Lung (tissue), 11 donors: ENCODE measurements at regions not wholly inside any gene's neighbourhood (a gene's known extent, or its start where the extent isn't known, plus 50 kb on each side); places are given as distances from the start of the nearest gene placed in this dataset.
"Not testable (repeated sequence)": the region's sequence is repeated elsewhere in the genome, so short reads cannot be mapped to it uniquely, and the experiment has no call there.

ENCODE experiments used
- ATAC-seq: fragments of 200-7000 bp; cut with Tn5 transposase; one replicate; pipeline ENCODE4 v1.9.1; 2020; ENCODE audit warnings: moderate number of reproducible peaks; ENCODE audit not compliant: insufficient read depth, low FRiP score
- DNase-seq, 3 donors: peaks; one replicate each; pipeline ENCODE4 v3.0.0-alpha.2; 2013 to 2017
- H3K27ac ChIP-seq, 2 donors: one replicate each; pipeline ENCODE4 v1.5.1; 2013; ENCODE audit warnings: mild to moderate bottlenecking in 2 of 2, moderate library complexity in 2 of 2, control low read depth in 1 of 2, inconsistent platforms in 1 of 2, low read depth in 1 of 2, low read length in 1 of 2
- H3K27me3 ChIP-seq, 3 donors: one replicate each; pipeline ENCODE4 v1.5.1; 2013; ENCODE audit warnings: low read length in 2 of 3; ENCODE audit not compliant: control insufficient read depth in 3 of 3, insufficient read depth in 3 of 3
- H3K36me3 ChIP-seq, 4 donors: one replicate each; pipeline ENCODE4 v1.5.1; 2013; ENCODE audit warnings: low read length in 4 of 4, mild to moderate bottlenecking in 1 of 4, moderate library complexity in 1 of 4; ENCODE audit not compliant: control insufficient read depth in 4 of 4, insufficient read depth in 4 of 4
- H3K4me1 ChIP-seq, 5 donors: one replicate each; pipeline ENCODE4 v1.5.1; 2013; ENCODE audit warnings: low read length in 5 of 5, mild to moderate bottlenecking in 2 of 5, moderate library complexity in 1 of 5; ENCODE audit not compliant: control insufficient read depth in 5 of 5, insufficient read depth in 5 of 5
- H3K4me3 ChIP-seq: one replicate; pipeline ENCODE4 v1.5.1; 2013; ENCODE audit warnings: mild to moderate bottlenecking, control low read depth, moderate library complexity
- H3K9ac ChIP-seq, 2 donors: one replicate each; pipeline ENCODE4 v1.5.1; 2013; ENCODE audit warnings: low read length in 2 of 2, control low read depth in 1 of 2; ENCODE audit not compliant: insufficient read depth in 1 of 2
- H3K9me3 ChIP-seq, 4 donors: one replicate each; pipeline ENCODE4 v1.5.1; 2013; ENCODE audit warnings: low read length in 3 of 4, mild to moderate bottlenecking in 1 of 4, moderate library complexity in 1 of 4; ENCODE audit not compliant: control insufficient read depth in 4 of 4, insufficient read depth in 3 of 4
- WGBS, 2 donors: extraction: QIAGEN DNeasy Blood & Tissue Kit; methylation state at CpG; one replicate each; pipeline ENCODE4 v1.1.7; 2013; 5-methylcytosine and 5-hydroxymethylcytosine counted together
- TF ChIP-seq, protein P1 (sequence below): IDR thresholded peaks from 2 replicates; pipeline ENCODE4 v1.5.1; 2012; ENCODE audit warnings: mild to moderate bottlenecking; ENCODE audit errors: control extremely low read depth, extremely low read depth
- donor health status: control.
- donor health status: control.
- donor health status: Bipolar disorder and iron deficiency.
- donor health status: healthy.
- donor health status: DM: yes; HTN: yes; CAD: no.

DNA sequence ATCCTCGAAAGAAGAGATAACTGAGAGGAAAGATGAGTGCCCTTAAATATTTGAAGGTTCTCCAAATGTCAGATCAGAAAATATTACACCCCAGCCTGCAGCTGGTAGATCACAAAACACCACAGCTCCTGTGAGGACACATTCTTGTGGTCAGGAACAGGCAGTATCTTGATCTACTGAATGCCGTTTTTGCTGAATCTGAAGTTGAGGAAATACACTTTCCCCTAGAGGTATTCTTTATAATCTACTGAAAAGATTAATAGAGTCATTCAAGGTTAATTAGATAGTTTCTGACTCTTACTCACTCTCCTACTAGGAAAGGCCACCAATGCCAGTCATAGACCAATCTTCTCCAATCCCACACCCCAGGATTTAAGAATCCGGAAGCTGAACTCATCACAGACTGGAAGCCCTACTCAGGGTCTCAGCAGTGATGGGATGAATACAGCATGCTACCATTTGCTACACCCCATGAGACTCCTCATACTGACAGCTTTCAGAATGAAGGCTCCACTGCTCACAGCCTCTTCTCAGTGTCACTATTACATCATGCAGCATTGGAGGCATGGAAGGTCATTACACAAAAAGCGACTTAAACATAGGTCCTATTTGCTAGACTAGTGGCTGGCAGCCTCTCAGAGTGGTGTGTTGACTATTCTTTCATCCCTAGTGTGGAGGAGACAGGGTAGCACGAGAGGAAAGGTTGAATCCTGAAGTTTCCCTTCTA lies 143.9 kb upstream of the SLC1A3 start:
- no peak overlapping the region for H3K4me3 ChIP-seq
- DNase-seq (no peak), ATAC-seq (no peak)
- WGBS, 2 donors, result 62 to 70% methylated on average over 5 of the region's 5 CpGs
- no peaks in the 10 kb centered on the region for H3K36me3 ChIP-seq
- no peak overlapping the region for H3K27ac ChIP-seq
- no peaks in the 10 kb centered on the region for H3K27me3 ChIP-seq
- no peaks in the 10 kb centered on the region for H3K9me3 ChIP-seq
- TF ChIP-seq, protein P1, sequence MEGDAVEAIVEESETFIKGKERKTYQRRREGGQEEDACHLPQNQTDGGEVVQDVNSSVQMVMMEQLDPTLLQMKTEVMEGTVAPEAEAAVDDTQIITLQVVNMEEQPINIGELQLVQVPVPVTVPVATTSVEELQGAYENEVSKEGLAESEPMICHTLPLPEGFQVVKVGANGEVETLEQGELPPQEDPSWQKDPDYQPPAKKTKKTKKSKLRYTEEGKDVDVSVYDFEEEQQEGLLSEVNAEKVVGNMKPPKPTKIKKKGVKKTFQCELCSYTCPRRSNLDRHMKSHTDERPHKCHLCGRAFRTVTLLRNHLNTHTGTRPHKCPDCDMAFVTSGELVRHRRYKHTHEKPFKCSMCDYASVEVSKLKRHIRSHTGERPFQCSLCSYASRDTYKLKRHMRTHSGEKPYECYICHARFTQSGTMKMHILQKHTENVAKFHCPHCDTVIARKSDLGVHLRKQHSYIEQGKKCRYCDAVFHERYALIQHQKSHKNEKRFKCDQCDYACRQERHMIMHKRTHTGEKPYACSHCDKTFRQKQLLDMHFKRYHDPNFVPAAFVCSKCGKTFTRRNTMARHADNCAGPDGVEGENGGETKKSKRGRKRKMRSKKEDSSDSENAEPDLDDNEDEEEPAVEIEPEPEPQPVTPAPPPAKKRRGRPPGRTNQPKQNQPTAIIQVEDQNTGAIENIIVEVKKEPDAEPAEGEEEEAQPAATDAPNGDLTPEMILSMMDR, result no peak
- H3K9ac ChIP-seq, result no peak overlapping the region
- H3K4me1 ChIP-seq, result peaks cover 0 to 2% (median 0%) of the 10 kb centered on the region in 5 donors

DNA sequence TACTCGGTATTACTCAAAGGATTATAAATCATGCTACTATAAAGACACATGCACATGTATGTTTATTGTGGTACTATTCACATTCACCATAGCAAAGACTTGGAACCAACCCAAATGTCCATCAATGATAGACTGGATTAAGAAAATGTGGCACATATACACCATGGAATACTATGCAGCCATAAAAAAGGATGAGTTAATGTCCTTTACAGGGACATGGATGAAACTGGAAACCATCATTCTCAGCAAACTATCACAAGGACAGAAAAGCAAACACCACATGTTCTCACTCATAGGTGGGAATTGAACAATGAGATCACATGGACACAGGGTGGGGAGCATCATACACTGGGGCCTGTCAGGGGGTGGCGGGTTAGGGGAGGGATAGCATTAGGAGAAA lies 130.5 kb upstream of the SLC1A3 start:
- not testable (repeated sequence) for H3K4me3 ChIP-seq, H3K27me3 ChIP-seq, DNase-seq, H3K27ac ChIP-seq, H3K36me3 ChIP-seq, H3K9me3 ChIP-seq, ATAC-seq, H3K9ac ChIP-seq, H3K4me1 ChIP-seq
- WGBS, 2 donors, result 92 to 94% methylated on average over 2 of the region's 2 CpGs

DNA sequence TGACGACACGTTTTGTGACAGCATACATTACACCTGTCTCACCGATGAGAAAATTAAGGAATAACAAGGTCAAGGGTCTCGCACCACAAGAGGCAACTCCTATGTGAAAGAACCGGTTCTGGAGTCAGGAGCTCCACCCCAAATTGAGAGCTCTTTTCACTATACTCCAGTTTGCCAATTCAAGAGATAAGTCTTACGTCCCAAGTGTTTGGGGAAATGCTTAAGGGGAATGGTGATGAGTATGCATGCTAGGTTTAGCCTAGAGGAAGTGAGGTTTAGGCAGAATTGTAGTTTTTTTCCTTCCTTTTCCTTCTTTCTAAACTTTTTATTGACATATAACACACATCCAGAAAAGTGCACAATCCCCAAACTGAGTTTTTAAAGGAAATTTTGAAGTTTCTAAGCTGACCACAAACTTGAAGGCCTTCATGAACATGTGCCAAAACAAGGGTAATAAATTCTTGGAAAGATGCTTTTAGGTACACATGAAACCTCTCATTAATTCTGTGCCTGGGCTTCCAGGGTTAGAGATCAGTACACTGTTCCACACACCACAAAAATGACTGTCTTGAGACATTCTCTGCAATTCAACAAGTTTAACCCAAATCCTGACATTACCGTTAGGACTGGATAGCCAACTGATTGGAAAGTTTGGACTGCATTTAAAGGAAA lies 127.6 kb upstream of the SLC1A3 start:
- TF ChIP-seq, protein P1, result no peak
- no peaks in the 10 kb centered on the region for H3K36me3 ChIP-seq
- no peaks in the 10 kb centered on the region for H3K27me3 ChIP-seq
- peaks cover 0 to 1% (median 0%) of the 10 kb centered on the region in 5 donors for H3K4me1 ChIP-seq
- H3K9me3 ChIP-seq, result no peaks in the 10 kb centered on the region
- H3K4me3 ChIP-seq, result no peak overlapping the region
- no peak for DNase-seq
- 67 to 82% methylated on average over 7 of the region's 7 CpGs for whole genome bisulfite sequencing, 2 donors
- H3K9ac ChIP-seq, result no peak overlapping the region
- H3K27ac ChIP-seq, result no peak overlapping the region
- no peak for ATAC-seq

GRCh38 chr5:36481454-36482120 lies 124.8 kb upstream of the SLC1A3 start:
- DNase-seq, result no peak
- Histone ChIP-seq H3K36me3 (no peaks in the 10 kb centered on the region), H3K4me3 (no peak overlapping the region), H3K27ac (no peak overlapping the region), H3K9me3 (no peaks in the 10 kb centered on the region), H3K4me1 (peaks cover 0 to 3% (median 0%) of the 10 kb centered on the region in 5 donors), H3K27me3 (no peaks in the 10 kb centered on the region), H3K9ac (no peak overlapping the region)
- TF ChIP-seq, protein P1, result no peak
- no peak for ATAC-seq
- 77 to 86% methylated on average over 5 of the region's 5 CpGs for WGBS, 2 donors
